Pancreas (tissue), 10 donors: ENCODE measurements at regions not wholly inside any gene's neighbourhood (a gene's known extent, or its start where the extent isn't known, plus 50 kb on each side); places are given as distances from the start of the nearest gene placed in this dataset.
"Not testable (repeated sequence)": the region's sequence is repeated elsewhere in the genome, so short reads cannot be mapped to it uniquely, and the experiment has no call there.

ENCODE experiments used
- ATAC-seq, 4 donors: fragments of 200-7000 bp; cut with Tn5 transposase; one replicate each; pipeline versions ENCODE4 v1.8.0 to v1.9.1; 2020; ENCODE audit warnings: mild to moderate bottlenecking in 4 of 4, moderate library complexity in 4 of 4
- DNase-seq, 6 donors: peaks; one replicate each; pipeline ENCODE4 v3.0.0-alpha.2; 2020
- FAIRE-seq: peaks from 2 replicates; lab custom pipeline; 2012; peaks lifted over from hg19 to GRCh38; lab: Jason Lieb, UNC
- H3K27ac ChIP-seq, 4 donors: fragments of 200-600 bp; sonication (generic); 1 replicate in 3 of 4; 2 replicates in 1 of 4; pipeline versions ENCODE4 v1.5.0 to v1.8.0; 2020
- H3K27me3 ChIP-seq, 4 donors: fragments of 200-600 bp; one replicate each; pipeline ENCODE4 v1.8.0; 2021
- H3K36me3 ChIP-seq, 3 donors: fragments of 200-600 bp; sonication (generic) in 1 of 3; one replicate each; pipeline versions ENCODE4 v1.5.0 to v1.8.0; 2020 to 2021
- H3K4me1 ChIP-seq, 3 donors: fragments of 200-600 bp; one replicate each; pipeline ENCODE4 v1.8.0; 2021
- H3K4me3 ChIP-seq, 4 donors: fragments of 200-600 bp; sonication (generic) in 2 of 4; one replicate each; pipeline versions ENCODE4 v1.5.0 to v1.8.0; 2020 to 2021
- H3K9me3 ChIP-seq, 4 donors: fragments of 200-600 bp; one replicate each; pipeline ENCODE4 v1.8.0; 2021
- WGBS, 2 donors: extraction: QIAGEN DNeasy Blood & Tissue Kit; methylation state at CpG; one replicate each; pipeline ENCODE4 v1.1.7; 2013; 5-methylcytosine and 5-hydroxymethylcytosine counted together
- intact Hi-C, 3 donors: fragments of 100-400 bp; cut with DNase I; formaldehyde crosslinking; loops; one replicate each; pipeline versions ENCODE4 v1.11.1 to v1.14.2; 2022
- TF ChIP-seq, protein P1 (sequence below), 4 donors: fragments of 200-600 bp; sonication (generic) in 3 of 4; IDR thresholded peaks; one replicate each; pipeline versions ENCODE4 v1.5.0 to v1.8.0; 2021; ENCODE audit warnings: antibody characterized with exemption in 4 of 4
- donor health status: healthy with polysubstance abuse.
- donor health status: DM: no; HTN: no; CAD: no; lungs with moderate emphysema.
- donor health status: DM: no; HTN: no; CAD: no.
- donor health status: control.
- donor health status: control.
- donor health status: Bipolar disorder and iron deficiency.
- donor health status: DM: yes; HTN: yes; CAD: no.
- donor health status: DM: no; HTN: no; CAD: no.
- donor health status: DM: no; HTN: no; CAD: no.
- donor health status: DM: yes; HTN: yes; CAD: no.

DNA sequence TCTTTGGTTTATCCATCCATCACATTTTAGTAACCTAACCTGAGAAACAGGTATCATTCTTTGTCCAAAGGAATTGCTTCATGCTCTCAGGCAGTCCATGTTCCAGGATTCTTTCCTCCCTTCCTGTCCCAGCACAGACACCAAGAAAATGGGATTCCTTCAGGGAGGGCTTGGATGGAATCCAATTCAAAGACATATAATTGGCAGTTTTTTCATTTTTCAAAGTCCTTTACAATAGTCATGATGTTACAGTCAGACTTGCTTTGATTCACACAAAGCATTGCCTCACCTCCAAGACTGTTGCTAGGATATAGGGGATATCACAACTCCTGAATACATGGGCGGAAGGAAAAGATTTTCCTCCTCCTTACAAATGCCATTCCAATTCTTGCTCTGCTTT is 241.4 kb upstream of the ACVR2A start:
- Histone ChIP-seq H3K27me3 (no peaks in the 10 kb centered on the region), H3K36me3 (no peaks in the 10 kb centered on the region), H3K27ac (no peak overlapping the region), H3K4me1 (no peaks in the 10 kb centered on the region), H3K9me3 (no peaks in the 10 kb centered on the region), H3K4me3 (no peak overlapping the region)
- no peak for FAIRE-seq
- intact Hi-C loops, result no loop called here
- TF ChIP-seq, protein P1, sequence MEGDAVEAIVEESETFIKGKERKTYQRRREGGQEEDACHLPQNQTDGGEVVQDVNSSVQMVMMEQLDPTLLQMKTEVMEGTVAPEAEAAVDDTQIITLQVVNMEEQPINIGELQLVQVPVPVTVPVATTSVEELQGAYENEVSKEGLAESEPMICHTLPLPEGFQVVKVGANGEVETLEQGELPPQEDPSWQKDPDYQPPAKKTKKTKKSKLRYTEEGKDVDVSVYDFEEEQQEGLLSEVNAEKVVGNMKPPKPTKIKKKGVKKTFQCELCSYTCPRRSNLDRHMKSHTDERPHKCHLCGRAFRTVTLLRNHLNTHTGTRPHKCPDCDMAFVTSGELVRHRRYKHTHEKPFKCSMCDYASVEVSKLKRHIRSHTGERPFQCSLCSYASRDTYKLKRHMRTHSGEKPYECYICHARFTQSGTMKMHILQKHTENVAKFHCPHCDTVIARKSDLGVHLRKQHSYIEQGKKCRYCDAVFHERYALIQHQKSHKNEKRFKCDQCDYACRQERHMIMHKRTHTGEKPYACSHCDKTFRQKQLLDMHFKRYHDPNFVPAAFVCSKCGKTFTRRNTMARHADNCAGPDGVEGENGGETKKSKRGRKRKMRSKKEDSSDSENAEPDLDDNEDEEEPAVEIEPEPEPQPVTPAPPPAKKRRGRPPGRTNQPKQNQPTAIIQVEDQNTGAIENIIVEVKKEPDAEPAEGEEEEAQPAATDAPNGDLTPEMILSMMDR (IDR thresholded peaks at IDR 0.05), result no peak
- no peak for DNase-seq
- WGBS, 2 donors, result 90 to 91% methylated on average over 1 of the region's 1 CpG
- no peak for ATAC-seq

DNA sequence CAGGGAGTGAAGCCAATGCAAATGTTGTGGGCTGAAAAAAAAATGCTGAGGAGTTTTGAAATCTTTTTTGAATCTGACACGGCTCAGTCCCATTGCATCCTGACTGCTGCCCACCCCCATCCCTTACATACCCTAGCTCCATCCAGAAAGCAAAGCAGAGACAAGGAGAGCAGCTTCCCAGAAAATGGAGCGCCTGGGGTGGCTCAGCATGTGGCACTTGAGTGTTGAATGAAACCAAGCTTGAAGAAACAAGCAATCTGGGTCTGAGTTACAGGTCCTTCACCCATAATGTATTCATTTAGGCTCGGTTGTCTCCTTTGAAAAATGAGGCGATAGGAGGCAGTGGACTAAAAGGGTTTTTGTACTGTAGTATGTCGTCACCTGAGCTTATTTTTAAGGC is 244.2 kb upstream of the ACVR2A start:
- DNase-seq (no peak), ATAC-seq (no peak), FAIRE-seq (no peak)
- H3K27me3 ChIP-seq, result no peaks in the 10 kb centered on the region
- WGBS, 2 donors, result 69 to 71% methylated on average over 5 of the region's 5 CpGs
- no peak overlapping the region for H3K27ac ChIP-seq
- no peaks in the 10 kb centered on the region for H3K4me1 ChIP-seq
- no peak overlapping the region for H3K4me3 ChIP-seq
- TF ChIP-seq, protein P1 (IDR thresholded peaks at IDR 0.05), result no peak
- H3K9me3 ChIP-seq, result no peaks in the 10 kb centered on the region
- intact Hi-C loops, result no loop called here
- no peaks in the 10 kb centered on the region for H3K36me3 ChIP-seq

DNA sequence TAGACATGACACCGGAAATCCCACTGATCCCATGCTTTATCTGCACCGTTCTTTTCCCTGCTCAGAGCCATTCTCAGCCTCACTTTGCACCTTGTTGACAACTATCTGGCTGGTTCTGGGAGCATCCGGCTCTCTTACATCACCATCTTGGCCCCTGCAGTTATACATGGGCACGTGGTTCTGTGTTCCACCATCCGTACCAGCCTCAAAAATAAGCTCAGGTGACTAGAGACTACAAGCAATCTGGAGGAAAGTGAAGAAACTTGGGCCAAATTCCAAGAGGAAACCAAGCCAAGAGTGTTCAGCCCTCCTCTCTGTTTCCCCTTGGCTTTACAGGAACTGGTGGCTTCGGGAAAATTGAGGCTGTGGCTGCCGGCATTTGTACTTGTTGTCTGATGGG is 244.6 kb upstream of the ACVR2A start:
- H3K27me3 ChIP-seq, result no peaks in the 10 kb centered on the region
- intact Hi-C loops, result no loop called here
- H3K4me3 ChIP-seq, result no peak overlapping the region
- no peak for ATAC-seq
- H3K36me3 ChIP-seq, result no peaks in the 10 kb centered on the region
- H3K9me3 ChIP-seq, result no peaks in the 10 kb centered on the region
- no peak for DNase-seq
- no peak for FAIRE-seq
- no peaks in the 10 kb centered on the region for H3K4me1 ChIP-seq
- 75 to 85% methylated on average over 7 of the region's 7 CpGs for whole genome bisulfite sequencing, 2 donors
- no peak overlapping the region for H3K27ac ChIP-seq
- TF ChIP-seq, protein P1 (IDR thresholded peaks at IDR 0.05), result no peak

DNA sequence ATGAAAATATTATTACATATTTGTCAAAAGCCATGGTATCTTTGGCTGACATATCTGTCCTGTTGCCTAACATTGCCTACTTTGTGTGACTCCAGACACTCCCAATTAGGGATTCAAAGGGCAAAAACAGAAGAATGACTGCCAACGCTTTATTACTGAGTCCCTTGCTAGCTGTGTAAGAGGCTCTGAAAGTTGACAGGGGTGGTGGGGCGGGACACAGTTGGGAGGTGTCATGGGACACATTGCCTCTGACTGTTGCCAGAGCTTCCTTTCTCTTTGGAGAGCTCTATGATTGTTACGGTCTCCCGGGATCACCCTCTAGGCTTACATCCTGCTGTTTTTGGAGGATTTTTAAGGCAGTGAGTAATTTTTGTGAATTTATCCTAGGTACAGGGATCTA is 249.6 kb upstream of the ACVR2A start:
- WGBS, 2 donors, result 81 to 82% methylated on average over 4 of the region's 4 CpGs
- no peaks in the 10 kb centered on the region for H3K27me3 ChIP-seq
- no peak overlapping the region for H3K4me3 ChIP-seq
- no peaks in the 10 kb centered on the region for H3K9me3 ChIP-seq
- H3K27ac ChIP-seq, result no peak overlapping the region
- no peaks in the 10 kb centered on the region for H3K36me3 ChIP-seq
- DNase-seq, result no peak
- ATAC-seq, result peak in 1 of 4 donors; percentile 23
- FAIRE-seq, result no peak
- TF ChIP-seq, protein P1 (IDR thresholded peaks at IDR 0.05), result no peak
- intact Hi-C loops, result no loop called here
- H3K4me1 ChIP-seq, result no peaks in the 10 kb centered on the region

DNA sequence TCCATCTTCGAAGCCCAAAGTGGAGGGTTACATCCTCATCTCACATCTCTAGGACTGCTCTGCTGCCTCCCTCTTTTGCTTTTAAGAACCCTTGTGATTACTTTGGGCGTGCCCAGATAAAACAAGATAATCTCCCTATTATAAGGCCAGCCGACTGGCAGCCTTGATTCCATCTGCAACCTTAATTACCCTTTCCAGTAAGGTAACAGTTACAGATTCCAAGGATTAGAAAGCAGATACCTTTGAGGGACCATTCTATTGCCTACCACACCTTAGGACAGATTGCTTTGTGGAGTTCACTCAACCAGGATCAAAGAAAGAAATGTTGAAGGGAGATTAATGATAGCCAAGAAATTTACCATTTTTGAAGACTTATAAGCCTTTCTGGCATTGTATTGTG is 250.8 kb upstream of the ACVR2A start:
- Histone ChIP-seq H3K9me3 (no peaks in the 10 kb centered on the region), H3K36me3 (no peaks in the 10 kb centered on the region), H3K27ac (no peak overlapping the region), H3K27me3 (no peaks in the 10 kb centered on the region), H3K4me1 (no peaks in the 10 kb centered on the region), H3K4me3 (no peak overlapping the region)
- no peak for DNase-seq
- TF ChIP-seq, protein P1 (IDR thresholded peaks at IDR 0.05), result no peak
- 60 to 71% methylated on average over 3 of the region's 3 CpGs for WGBS, 2 donors
- no peak for ATAC-seq
- intact Hi-C loops, result no loop called here
- FAIRE-seq, result no peak

DNA sequence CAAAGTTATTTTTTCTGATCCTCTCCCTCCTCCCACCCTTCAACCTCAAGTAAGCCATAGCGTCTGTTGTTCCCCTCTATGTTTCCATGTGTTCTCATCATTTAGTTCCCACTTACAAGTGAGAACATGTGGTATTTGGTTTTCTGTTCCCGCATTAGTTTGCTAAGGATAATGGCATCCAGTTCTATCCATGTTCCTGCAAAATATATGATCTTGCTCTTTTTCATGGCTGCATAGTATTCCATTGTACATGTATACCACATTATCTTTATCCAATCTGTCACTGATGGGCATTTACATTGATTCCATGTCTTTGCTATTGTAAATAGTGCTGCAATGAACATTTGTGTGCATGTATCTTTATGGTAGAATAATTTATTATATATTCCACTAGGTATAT is 252.0 kb upstream of the ACVR2A start:
- intact Hi-C loops, FAIRE-seq: not testable (repeated sequence)
- 87 to 89% methylated on average over 2 of the region's 2 CpGs for WGBS, 2 donors

More for the DNA sequence above, 252.0 kb upstream of the ACVR2A start:
- H3K9me3 ChIP-seq, DNase-seq, ATAC-seq, H3K4me1 ChIP-seq, H3K36me3 ChIP-seq, H3K27ac ChIP-seq, H3K4me3 ChIP-seq, H3K27me3 ChIP-seq: not testable (repeated sequence)
